ENCODE measurements at regions not wholly inside any gene's neighbourhood (a gene's known extent, or its start where the extent isn't known, plus 50 kb on each side); places are given as distances from the start of the nearest gene placed in this dataset.
A peak's percentile ranks its signal among the peaks of the same experiment; 100 is the strongest.

DNA sequence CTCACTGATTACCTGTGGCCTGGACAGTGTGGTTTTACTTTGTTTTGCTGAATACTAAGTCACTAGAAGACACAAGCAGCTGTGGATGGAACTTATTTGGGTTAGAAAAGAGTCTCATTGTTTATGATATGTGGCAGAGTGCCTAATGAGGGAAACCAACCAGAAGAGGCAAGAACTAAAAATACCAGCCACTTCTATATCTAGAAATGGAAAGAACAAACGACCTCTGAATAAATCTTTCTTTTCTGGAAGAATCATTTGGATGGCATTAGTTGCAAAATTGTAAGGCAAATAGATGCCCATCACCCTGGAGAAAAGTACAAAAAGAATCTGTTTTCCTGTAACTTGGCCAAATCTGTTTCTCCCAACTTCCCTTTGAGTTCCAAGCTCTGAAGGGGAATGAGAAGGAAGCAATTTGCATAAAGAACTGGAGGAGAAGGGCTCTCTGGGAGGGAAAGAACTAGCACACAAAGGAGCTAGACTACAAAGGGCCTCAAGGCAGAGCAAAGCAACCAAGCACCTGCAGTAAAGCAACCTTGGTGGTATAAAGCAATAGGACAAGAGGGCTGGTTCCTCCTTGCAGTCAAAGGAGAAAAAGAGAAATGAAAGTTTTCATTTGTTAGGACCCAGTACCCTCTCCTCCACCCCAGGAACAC, 455.4 kb downstream of the CAAP1 start:
- no peak for TF ChIP-seq POLR2A (IDR thresholded peaks at IDR 0.05; ENCODE audit: low read depth, low read length)
- no peak for DNase-seq (ENCODE audit: insufficient read length, low spot score)
- no peak for FAIRE-seq

DNA sequence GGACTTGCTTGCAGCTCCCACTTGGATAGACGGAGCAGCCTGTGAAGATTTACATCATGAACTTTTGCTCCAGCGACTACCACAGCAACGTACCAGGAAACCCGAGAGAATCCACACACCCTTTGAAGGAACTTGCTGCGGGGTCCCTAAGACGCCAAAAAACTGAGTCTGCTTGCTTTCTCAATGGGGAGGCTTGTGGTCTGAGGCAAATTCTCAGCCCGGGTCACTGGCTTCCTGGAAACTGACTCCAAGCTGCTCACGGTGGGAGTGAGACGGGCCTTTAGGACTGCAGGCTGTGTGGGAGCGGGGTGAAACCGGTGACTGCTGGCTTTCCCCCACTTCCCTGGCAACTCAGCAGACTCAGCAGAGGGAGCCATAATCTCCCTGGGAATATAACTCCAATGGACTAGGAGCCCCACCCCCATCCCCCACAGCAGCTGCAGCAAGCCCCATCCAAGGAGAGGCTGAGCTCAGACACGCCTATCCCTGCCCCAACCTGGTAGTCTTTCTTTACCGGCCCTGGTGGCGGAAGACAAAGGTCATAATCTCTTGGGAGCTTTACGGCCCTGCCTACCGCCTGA, 466.0 kb downstream of the CAAP1 start:
- TF ChIP-seq POLR2A (IDR thresholded peaks at IDR 0.05; ENCODE audit: low read depth, low read length), result no peak
- no peak for DNase-seq (ENCODE audit: insufficient read length, low spot score)
- FAIRE-seq, result no peak

DNA sequence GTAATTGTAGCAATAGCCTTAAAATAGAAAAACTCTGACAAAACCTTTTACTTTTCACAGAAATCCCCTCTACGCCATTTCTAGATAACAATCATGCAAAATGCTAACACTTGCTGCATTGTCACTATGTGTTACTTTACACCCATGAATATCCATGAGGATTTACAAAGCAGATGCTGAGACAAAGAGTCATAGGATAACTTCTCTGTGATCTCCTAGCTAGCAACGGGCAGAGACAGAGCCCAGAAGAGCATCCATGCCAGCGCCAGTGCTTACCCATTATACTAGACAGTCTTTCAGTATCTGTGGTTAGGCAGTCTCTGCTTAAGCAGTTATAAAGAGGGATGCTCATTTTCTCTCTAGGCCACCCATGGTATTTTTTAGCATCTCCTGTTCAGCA, 474.1 kb downstream of the CAAP1 start:
- TF ChIP-seq POLR2A (IDR thresholded peaks at IDR 0.05; ENCODE audit: low read depth, low read length), result no peak
- no peak for DNase-seq (ENCODE audit: insufficient read length, low spot score)
- FAIRE-seq, result no peak

DNA sequence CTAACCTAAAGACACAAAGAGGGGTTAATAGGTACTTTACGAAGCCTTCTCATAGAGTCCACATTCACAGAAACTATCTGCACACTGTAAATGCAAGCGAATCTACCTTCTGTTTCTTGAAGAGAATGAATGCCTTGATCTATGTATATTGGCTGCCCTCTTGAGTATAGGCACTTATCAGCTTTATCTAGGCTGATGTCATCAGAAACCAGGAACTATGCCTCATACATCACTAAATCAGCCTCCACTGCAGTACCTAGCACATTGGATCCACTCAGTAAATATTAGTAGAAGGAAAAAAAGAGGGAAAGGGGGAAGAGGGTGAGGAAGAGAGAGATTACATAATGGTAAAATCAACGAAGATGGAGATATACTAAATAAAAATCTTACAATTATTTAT, 477.1 kb downstream of the CAAP1 start:
- TF ChIP-seq POLR2A (IDR thresholded peaks at IDR 0.05; ENCODE audit: low read depth, low read length), result no peak
- FAIRE-seq, result no peak
- no peak for DNase-seq (ENCODE audit: insufficient read length, low spot score)

DNA sequence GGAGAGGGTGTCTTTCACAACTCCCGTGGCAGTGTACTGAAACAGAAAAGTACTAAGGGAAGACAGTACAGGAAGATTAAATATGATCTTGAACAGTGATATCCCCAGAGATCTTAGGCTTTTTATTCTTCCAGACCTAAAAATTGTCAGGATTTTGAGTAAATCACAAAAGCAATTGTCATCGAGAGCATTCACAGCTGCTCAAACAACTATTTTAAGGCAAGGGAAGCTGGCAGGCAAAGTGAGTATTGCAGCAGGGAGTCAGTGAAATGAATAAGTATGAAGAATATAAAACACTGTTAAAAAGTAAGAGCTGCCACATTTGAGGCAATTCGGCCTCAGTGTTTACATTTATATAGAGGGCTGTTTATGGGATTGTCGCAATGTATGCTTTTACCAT, 479.0 kb downstream of the CAAP1 start:
- FAIRE-seq (no peak), DNase-seq (ENCODE audit: insufficient read length, low spot score) (no peak)
- TF ChIP-seq POLR2A (IDR thresholded peaks at IDR 0.05; ENCODE audit: low read depth, low read length), result no peak

DNA sequence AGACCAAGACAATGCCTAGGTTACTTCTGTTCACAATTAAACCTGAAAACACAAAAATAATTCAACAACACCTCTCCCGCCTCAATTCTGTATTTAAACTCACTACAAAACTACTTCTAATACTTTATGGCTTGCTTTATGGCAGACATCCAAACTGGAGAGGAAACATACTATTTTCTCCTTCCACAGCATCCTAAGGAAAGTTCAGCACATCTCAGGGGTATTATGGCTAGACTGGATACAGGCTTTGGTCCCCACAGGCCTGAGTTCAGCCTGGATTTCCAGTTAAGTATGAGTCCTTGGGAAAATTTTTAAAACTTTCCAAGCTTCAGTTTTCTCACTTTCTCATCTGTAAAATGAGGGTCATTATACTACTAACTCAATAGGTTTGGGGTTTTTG, 480.2 kb downstream of the CAAP1 start:
- no peak for FAIRE-seq
- TF ChIP-seq POLR2A (IDR thresholded peaks at IDR 0.05; ENCODE audit: low read depth, low read length), result no peak
- no peak for DNase-seq (ENCODE audit: insufficient read length, low spot score)

DNA sequence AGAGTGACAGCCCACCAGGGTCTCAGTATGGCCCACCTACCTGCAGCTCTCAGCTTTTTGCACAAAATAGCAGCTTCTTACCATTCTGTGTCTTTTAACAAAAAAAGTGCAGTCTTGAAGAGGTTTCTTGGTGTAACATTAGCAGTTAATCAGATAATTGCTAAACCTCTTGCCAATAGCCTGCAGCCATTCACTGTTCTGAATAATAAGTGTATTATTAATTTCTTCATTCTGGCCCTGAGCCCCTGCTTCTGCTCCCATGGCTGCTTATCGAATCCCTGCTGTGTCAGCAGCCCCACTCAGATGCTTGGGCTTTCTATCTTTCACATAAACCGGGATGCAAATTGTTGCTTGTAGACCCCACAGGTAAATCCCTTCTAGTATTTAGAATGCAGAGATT, 485.9 kb downstream of the CAAP1 start:
- FAIRE-seq, result no peak
- no peak for DNase-seq (ENCODE audit: insufficient read length, low spot score)
- TF ChIP-seq POLR2A (IDR thresholded peaks at IDR 0.05; ENCODE audit: low read depth, low read length), result no peak

DNA sequence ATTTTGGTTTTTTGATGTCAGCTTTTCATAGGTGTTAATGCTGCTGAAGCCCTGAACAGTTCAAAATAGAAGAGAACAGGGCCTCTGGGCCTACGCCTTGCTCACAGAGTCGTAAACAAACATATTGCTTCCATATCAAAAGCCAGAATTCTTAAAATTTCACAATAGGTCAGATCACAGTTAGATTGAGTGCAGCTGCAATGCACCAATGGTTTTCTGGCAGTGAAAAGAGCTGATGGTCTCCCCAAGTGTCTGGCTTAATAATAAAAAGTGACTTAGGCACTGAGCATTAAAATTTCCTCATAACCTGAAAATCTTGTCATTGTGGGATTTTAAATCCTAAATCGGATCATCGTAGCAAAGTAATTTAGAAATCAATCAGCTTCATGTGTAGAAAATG, 493.0 kb downstream of the CAAP1 start:
- no peak for FAIRE-seq

DNA sequence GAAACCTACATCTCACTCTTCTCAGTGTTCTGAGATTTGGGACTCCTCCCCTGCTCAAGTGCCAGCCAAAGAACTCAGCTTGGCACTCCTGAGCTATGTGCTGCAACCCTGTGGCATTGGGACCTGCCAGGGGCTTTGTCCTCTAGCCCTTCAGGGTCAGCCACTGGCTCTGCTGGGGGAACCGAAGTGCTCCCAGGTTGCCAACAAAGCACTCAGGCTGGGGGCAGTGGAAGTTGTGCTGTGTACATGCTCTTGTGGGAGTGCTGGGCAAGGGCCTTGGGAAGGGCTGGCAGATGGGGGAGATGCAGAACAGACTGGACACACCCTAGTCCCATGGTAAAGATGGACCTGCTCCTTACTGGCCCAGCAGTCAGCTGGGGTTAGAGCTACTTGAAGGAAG, 498.6 kb downstream of the CAAP1 start:
- TF ChIP-seq POLR2A (IDR thresholded peaks at IDR 0.05; ENCODE audit: low read depth, low read length), result no peak
- DNase-seq (ENCODE audit: insufficient read length, low spot score), result no peak
- FAIRE-seq, result no peak

More for the DNA sequence above, 493.0 kb downstream of the CAAP1 start:
- no peak for DNase-seq (ENCODE audit: insufficient read length, low spot score)
- TF ChIP-seq POLR2A (IDR thresholded peaks at IDR 0.05; ENCODE audit: low read depth, low read length), result no peak

DNA sequence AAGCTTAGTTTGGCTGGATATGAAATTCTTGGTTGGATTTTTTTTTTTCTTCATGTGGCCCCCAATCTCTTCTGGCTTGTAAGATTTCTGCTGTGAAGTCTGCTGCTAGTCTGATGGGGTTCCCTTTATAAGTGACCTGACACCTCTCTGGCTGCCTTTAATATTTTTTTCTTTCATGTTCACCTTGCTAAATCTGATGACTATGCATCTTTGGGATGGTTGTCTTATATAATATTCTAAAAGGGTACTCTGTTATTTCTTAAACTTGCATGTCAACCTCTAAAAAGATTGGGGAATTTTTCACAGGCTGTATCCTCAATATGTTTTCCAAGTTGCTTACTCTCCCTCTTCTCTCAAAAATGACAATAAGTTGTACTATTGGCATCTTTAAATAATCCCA, 500.0 kb downstream of the CAAP1 start:
- TF ChIP-seq POLR2A (IDR thresholded peaks at IDR 0.05; ENCODE audit: low read depth, low read length), result no peak
- DNase-seq (ENCODE audit: insufficient read length, low spot score), result no peak
- no peak for FAIRE-seq

DNA sequence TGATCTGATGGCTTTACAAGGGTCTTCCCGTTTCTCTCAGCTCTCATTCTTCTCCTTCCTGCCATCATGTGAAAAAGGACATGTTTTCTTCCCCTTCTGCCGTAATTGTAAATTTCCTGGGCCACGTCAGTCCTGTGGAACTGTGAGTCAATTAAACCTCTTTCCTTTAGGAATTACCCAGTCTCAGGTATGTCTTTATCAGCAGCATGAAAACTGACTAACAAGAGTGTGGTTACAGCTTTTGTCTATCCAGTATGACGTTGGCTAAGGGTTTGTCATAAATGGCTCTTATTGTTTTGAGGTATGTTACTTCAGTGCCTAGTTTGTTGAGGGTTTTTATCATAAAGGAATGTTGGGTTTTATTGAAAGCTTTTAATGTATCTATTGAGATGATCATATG, 501.6 kb downstream of the CAAP1 start:
- FAIRE-seq (no peak), DNase-seq (ENCODE audit: insufficient read length, low spot score) (no peak)
- TF ChIP-seq POLR2A (IDR thresholded peaks at IDR 0.05; ENCODE audit: low read depth, low read length), result no peak

DNA sequence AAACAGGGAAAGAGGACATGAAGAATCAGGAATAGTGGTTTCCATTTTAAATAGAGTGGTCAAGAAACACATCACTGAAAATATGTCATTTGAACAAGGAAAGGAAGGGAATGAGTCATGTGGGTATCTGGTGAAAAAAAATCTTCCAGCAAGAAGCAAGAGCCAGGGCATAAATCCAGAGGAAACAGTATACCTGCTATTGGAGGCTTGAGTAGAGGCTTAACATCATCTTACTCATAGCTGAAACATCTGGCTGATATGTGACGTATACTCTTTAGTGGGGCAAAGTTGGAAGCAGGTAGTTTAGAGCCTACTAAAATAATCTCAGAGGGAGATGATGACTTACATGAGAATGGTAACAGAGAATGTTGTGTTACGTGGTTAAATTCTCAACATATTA, 517.2 kb downstream of the CAAP1 start:
- DNase-seq (ENCODE audit: insufficient read length, low spot score) (peak; percentile 32), FAIRE-seq (peak; percentile 96)
- TF ChIP-seq POLR2A (IDR thresholded peaks at IDR 0.05; ENCODE audit: low read depth, low read length), result no peak

DNA sequence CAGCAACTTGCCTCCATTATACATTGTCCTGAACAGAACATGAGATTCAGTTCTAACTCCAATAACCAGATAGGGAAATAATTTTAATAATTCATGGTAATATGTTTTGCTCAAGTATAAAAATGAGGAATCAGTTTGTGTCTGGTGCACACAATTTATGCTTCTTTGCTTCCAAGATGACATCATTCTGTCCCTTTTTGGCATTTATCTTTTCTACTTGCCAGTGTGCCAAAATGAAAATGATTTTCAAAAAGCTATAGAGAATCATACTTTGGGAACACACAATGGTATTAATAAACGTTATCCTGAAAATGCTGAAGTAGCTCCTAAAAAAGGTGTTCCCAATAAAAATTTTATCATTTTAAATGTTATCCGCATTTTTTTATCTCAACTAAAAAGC, 519.0 kb downstream of the CAAP1 start:
- FAIRE-seq, result no peak
- DNase-seq (ENCODE audit: insufficient read length, low spot score), result no peak
- TF ChIP-seq POLR2A (IDR thresholded peaks at IDR 0.05; ENCODE audit: low read depth, low read length), result no peak

DNA sequence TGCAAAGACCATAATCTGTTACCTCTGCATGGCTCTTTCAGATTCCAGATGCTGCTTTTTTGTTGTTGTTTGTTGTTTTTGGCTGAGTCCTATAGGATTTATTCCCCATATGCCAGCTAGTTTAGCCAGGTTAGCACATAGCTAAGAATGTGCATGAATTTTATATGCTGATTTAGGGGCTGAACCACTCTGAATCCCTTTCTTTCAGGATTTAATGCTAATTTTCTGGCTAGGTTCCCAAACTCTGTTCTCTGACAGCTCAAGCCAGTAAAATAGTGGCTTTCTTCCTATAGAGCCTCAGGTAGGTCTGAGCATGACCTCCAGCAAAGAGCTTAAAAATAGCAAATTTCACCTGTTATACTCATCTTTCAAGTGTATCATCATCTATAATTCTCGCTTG, 521.4 kb downstream of the CAAP1 start:
- no peak for TF ChIP-seq POLR2A (IDR thresholded peaks at IDR 0.05; ENCODE audit: low read depth, low read length)
- no peak for FAIRE-seq
- DNase-seq (ENCODE audit: insufficient read length, low spot score), result no peak

DNA sequence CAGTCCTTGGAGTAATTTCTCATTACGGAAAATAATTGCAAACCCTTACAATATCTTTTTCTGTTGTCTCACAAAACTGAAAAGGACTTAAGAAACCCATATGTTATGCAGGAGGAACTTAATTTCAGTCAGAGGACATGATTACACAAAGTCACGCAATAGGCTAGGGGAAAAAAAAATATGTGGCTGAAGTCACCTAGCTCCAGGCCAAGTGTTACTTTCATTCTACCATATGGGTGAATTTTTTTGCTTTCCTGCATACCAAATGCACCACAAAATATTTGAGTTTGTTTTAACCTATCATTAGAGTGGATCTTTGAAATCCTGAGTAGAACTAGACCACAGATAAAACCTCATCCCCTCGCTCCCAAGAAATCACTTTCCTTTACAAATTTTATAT, 523.5 kb downstream of the CAAP1 start:
- FAIRE-seq (no peak), DNase-seq (ENCODE audit: insufficient read length, low spot score) (no peak)
- no peak for TF ChIP-seq POLR2A (IDR thresholded peaks at IDR 0.05; ENCODE audit: low read depth, low read length)
